ENCODE measurements at regions not wholly inside any gene's neighbourhood (a gene's known extent, or its start where the extent isn't known, plus 50 kb on each side); places are given as distances from the start of the nearest gene placed in this dataset.

DNA sequence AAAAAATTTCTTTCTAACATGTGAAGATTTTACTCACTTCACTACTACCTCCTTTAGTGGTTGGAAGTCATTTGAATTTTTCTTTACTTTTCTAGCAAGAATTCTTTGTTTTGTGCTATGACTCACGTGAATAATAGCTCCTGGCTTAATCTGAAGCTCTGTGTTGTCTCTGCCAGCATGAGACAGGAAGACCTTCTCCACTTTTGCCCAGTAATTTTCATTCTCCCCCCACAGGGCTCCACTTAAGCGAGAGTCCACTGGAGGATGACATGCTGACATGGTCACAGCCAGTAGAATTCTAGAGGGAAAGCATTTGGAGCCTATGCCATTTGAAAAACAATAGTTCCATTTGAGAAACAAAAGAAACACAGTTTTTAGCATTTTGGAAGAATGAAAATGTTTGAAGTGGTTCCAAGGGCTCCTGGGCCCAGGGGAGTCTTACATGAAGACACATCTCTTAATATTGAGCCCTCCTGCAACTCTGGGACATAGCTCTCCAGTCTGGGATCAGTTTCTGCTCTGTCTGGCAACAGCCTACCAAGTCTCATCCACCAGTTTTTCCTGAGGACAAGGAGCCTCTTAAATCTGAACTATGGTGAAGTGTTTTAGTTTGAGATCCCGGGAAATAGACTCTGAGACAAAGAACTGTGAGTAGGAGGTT lies 231.4 kb downstream of the PAX1 start:
- ATAC-seq: no peak
- no peaks in the 10 kb centered on the region for H3K79me2 ChIP-seq (ENCODE audit: control insufficient read depth, insufficient read depth, low read length)
- BruUV-seq (replicated peaks): no TSS peak
- TF ChIP-seq RREB1 (CRISPR knock-in tag; IDR thresholded peaks at IDR 0.05) (no peak), POLR2B (IDR thresholded peaks at IDR 0.05; ENCODE audit: low read depth, partially characterized antibody) (no peak), CXXC5 (CRISPR knock-in tag; IDR thresholded peaks at IDR 0.05) (no peak), CBX5 (IDR thresholded peaks at IDR 0.05; ENCODE audit: borderline replicate concordance, low read depth) (no peak), TEAD1 (CRISPR knock-in tag; IDR thresholded peaks at IDR 0.05) (no peak), CREBBP (IDR thresholded peaks at IDR 0.05; ENCODE audit: low read depth, low read length) (no peak), ZNF124 (CRISPR knock-in tag; IDR thresholded peaks at IDR 0.05) (no peak), XRCC4 (IDR thresholded peaks at IDR 0.05; ENCODE audit: extremely low read depth, insufficient read depth, insufficient read length) (no peak), SPI1 (IDR thresholded peaks at IDR 0.05; ENCODE audit: borderline replicate concordance, low read depth, low read length) (no peak), PREB (CRISPR knock-in tag; IDR thresholded peaks at IDR 0.05) (no peak), L3MBTL2 (IDR thresholded peaks at IDR 0.05) (no peak)
- TF ChIP-seq, protein P1, sequence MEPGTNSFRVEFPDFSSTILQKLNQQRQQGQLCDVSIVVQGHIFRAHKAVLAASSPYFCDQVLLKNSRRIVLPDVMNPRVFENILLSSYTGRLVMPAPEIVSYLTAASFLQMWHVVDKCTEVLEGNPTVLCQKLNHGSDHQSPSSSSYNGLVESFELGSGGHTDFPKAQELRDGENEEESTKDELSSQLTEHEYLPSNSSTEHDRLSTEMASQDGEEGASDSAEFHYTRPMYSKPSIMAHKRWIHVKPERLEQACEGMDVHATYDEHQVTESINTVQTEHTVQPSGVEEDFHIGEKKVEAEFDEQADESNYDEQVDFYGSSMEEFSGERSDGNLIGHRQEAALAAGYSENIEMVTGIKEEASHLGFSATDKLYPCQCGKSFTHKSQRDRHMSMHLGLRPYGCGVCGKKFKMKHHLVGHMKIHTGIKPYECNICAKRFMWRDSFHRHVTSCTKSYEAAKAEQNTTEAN (CRISPR knock-in tag; IDR thresholded peaks at IDR 0.05): no peak

More for the DNA sequence above, 231.4 kb downstream of the PAX1 start:
- Histone ChIP-seq H3K4me1 (replicated peaks in 1 of 2; ENCODE audit: control insufficient read depth in 2 of 2, insufficient read depth in 2 of 2, low read length in 2 of 2) (no peaks in the 10 kb centered on the region), H3K4me2 (ENCODE audit: insufficient read depth, low read length) (no peak overlapping the region), H3K9ac (ENCODE audit: insufficient read depth in 1 of 2, low read depth in 2 of 2, low read length in 2 of 2) (no peak overlapping the region), H3K36me3 (ENCODE audit: control insufficient read depth, insufficient read depth, low read length) (no peaks in the 10 kb centered on the region), H3K9me1 (ENCODE audit: control insufficient read depth, insufficient read depth, low read length) (no peaks in the 10 kb centered on the region), H3K27ac (ENCODE audit: extremely low read depth, low read depth, low read length) (no peak overlapping the region), H4K20me1 (replicated peaks; ENCODE audit: control insufficient read depth, insufficient read depth, low read length) (no peaks in the 10 kb centered on the region), H2AFZ (ENCODE audit: low read depth, low read length) (no peak overlapping the region), H3K4me3 (no peak overlapping the region), H3K9me3 (replicated peaks; ENCODE audit: control insufficient read depth, insufficient read depth, low read depth, low read length) (no peaks in the 10 kb centered on the region), H3K27me3 (ENCODE audit: control insufficient read depth in 2 of 2, insufficient read depth in 2 of 2, low read length in 2 of 2) (no peaks in the 10 kb centered on the region)
- intact Hi-C loops (cut with micrococcal nuclease): no loop called here
- DNase-seq (ENCODE audit: extremely low read depth in 1 of 4, low spot score in 3 of 4): no peak
- ChIA-PET CTCF (ENCODE audit: low intra/inter-chr PET ratio) (no interaction called here), POLR2A (no interaction called here)
- 0% methylated on average over 3 of the region's 3 CpGs for WGBS (ENCODE audit: insufficient coverage, low coverage, missing lambda C conversion rate)
- in situ Hi-C loops (cut with MboI): no loop called here
- no peak for FAIRE-seq

All from K562 (cell line).